Sigmoid colon (tissue), 6 donors: ENCODE measurements at regions not wholly inside any gene's neighbourhood (a gene's known extent, or its start where the extent isn't known, plus 50 kb on each side); places are given as distances from the start of the nearest gene placed in this dataset.
A peak's percentile ranks its signal among the peaks of the same experiment; 100 is the strongest.

ENCODE experiments used
- DNase-seq: peaks from one replicate; pipeline ENCODE4 v3.0.0-alpha.2; 2019
- H3K27ac ChIP-seq, 4 donors: fragments of 200-600 bp; sonication (generic); one replicate each; pipeline ENCODE4 v1.5.1; 2016 to 2019; ENCODE audit warnings: mild to moderate bottlenecking in 1 of 4
- H3K27me3 ChIP-seq, 3 donors: fragments of 200-600 bp; sonication (generic); one replicate each; pipeline ENCODE4 v1.5.1; 2019; ENCODE audit warnings: mild to moderate bottlenecking in 1 of 3
- H3K36me3 ChIP-seq, 4 donors: fragments of 200-600 bp; sonication (generic); one replicate each; pipeline ENCODE4 v1.5.1; 2016 to 2019
- H3K4me1 ChIP-seq, 4 donors: fragments of 200-600 bp; sonication (generic); one replicate each; pipeline ENCODE4 v1.5.1; 2017 to 2019
- H3K4me3 ChIP-seq, 4 donors: fragments of 200-600 bp; sonication (generic); one replicate each; pipeline ENCODE4 v1.5.1; 2017 to 2019; ENCODE audit warnings: mild to moderate bottlenecking in 2 of 4, moderate library complexity in 1 of 4
- H3K9me3 ChIP-seq, 4 donors: fragments of 200-600 bp in 3 of 4; sonication (generic) in 3 of 4; one replicate each; pipeline versions ENCODE4 v1.5.1 to v1.6.1; 2013 to 2019
- CTCF ChIP-seq, 4 experiments: fragments of 450-650 bp in 3 of 4; fragments of 200-600 bp in 1 of 4; IDR thresholded peaks; one replicate each; pipeline ENCODE4 v1.5.1; 2016 to 2019; ENCODE audit warnings: antibody characterized with exemption in 4 of 4, mild to moderate bottlenecking in 3 of 4, moderate library complexity in 2 of 4
- EP300 ChIP-seq, 4 donors: sonication (generic); formaldehyde crosslinking; IDR thresholded peaks; one replicate each; pipeline ENCODE4 v1.6.1; 2017; ENCODE audit warnings: antibody characterized with exemption in 4 of 4
- POLR2A ChIP-seq, 2 donors: fragments of 450-650 bp; IDR thresholded peaks; one replicate each; pipeline ENCODE4 v1.6.1; 2016; ENCODE audit warnings: antibody characterized with exemption in 2 of 2, mild to moderate bottlenecking in 2 of 2, moderate library complexity in 2 of 2
- POLR2AphosphoS5 ChIP-seq, 4 donors: sonication (generic); formaldehyde crosslinking; IDR thresholded peaks; one replicate each; pipeline ENCODE4 v1.6.1; 2017; ENCODE audit warnings: antibody characterized with exemption in 4 of 4
- WGBS, 2 donors: extraction: QIAGEN DNeasy Blood & Tissue Kit; methylation state at CpG; one replicate each; pipeline ENCODE4 v1.1.7; 2013; 5-methylcytosine and 5-hydroxymethylcytosine counted together
- intact Hi-C: fragments of 100-400 bp; cut with DNase I; formaldehyde crosslinking; loops from one replicate; pipeline ENCODE4 v1.15.1; 2023
- donor health status: healthy with polysubstance abuse.
- donor health status: healthy.

DNA sequence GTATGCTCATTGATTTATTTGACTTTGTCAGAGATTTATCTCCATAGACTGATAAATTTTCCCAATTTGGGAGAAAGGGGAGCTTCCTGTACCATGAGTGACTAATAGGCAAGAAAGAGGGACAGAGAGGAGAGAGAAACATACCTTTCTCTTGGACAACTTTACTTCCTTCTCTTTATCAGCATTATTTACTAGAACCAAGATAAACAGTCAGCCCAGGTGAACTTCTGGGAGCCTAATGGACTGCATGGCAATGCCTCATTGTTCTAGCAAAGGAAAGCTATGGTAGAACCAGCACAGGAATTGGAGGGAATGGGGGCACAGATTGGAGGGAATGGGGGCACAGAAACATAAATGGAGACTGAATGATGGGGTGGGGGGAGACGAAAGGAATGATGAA, 63.4 kb upstream of the STXBP6 start:
- Histone ChIP-seq H3K36me3 (no peaks in the 10 kb centered on the region), H3K27me3 (no peaks in the 10 kb centered on the region), H3K4me3 (no peak overlapping the region), H3K9me3 (no peaks in the 10 kb centered on the region), H3K4me1 (peaks cover 0 to 25% (median 8%) of the 10 kb centered on the region in 4 donors), H3K27ac (no peak overlapping the region)
- intact Hi-C loops = no loop called here
- no peak for DNase-seq
- 81 to 94% methylated on average over 1 of the region's 1 CpG for WGBS, 2 donors
- TF ChIP-seq POLR2A (IDR thresholded peaks at IDR 0.05) (no peak), POLR2AphosphoS5 (IDR thresholded peaks at IDR 0.05) (no peak), CTCF (IDR thresholded peaks at IDR 0.05) (no peak), EP300 (IDR thresholded peaks at IDR 0.05) (no peak)

DNA sequence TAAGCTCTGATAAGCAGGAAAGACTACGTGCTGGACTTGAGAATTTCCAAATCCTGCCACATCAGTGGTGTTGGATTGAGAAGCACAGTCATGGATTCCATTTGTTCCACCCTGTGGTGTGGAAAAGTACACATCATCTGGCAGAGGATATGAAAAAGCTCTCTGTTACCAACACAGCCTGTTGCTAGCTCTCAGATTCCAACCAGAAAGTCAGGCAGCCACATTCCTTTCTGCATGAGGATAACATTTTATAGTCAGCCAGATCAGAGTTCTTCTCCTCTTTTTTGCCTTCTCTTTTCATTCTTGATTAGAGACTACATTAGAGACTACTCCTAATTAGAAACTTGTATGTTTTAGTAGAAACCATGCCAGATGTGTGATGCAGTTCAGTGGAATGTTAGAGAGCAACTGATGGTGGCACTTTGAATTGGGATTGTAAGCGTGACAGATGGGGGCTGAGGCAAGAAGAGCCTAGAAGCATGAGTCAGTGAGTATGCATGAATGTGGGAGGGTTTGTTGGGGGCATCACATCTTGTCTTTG, 61.2 kb upstream of the STXBP6 start:
- TF ChIP-seq POLR2AphosphoS5 (IDR thresholded peaks at IDR 0.05) = peak in 2 of 4 donors; percentile 22 to 57
- TF ChIP-seq POLR2A (IDR thresholded peaks at IDR 0.05) = no peak
- no peak for TF ChIP-seq EP300 (IDR thresholded peaks at IDR 0.05)
- TF ChIP-seq CTCF (IDR thresholded peaks at IDR 0.05) = no peak
- intact Hi-C loops = no loop called here
- H3K4me1 ChIP-seq = peaks cover 0 to 25% (median 8%) of the 10 kb centered on the region in 4 donors
- H3K9me3 ChIP-seq = no peaks in the 10 kb centered on the region
- H3K36me3 ChIP-seq = no peaks in the 10 kb centered on the region
- no peak overlapping the region for H3K4me3 ChIP-seq
- no peaks in the 10 kb centered on the region for H3K27me3 ChIP-seq
- no peak for DNase-seq
- H3K27ac ChIP-seq = peak overlapping the region; percentile 16 to 74 (median 47)
- WGBS, 2 donors = 64 to 66% methylated on average over 2 of the region's 2 CpGs

- 61 to 89% methylated on average over 2 of the region's 2 CpGs for WGBS, 2 donors
- DNase-seq = no peak
- intact Hi-C loops = no loop called here
- Histone ChIP-seq H3K27me3 (no peaks in the 10 kb centered on the region), H3K4me1 (peaks cover 0 to 25% (median 8%) of the 10 kb centered on the region in 4 donors), H3K27ac (peak overlapping the region; percentile 12 to 74 (median 47)), H3K9me3 (no peaks in the 10 kb centered on the region), H3K4me3 (no peak overlapping the region), H3K36me3 (no peaks in the 10 kb centered on the region)
- TF ChIP-seq EP300 (IDR thresholded peaks at IDR 0.05) = no peak
- no peak for TF ChIP-seq POLR2A (IDR thresholded peaks at IDR 0.05)
- no peak for TF ChIP-seq POLR2AphosphoS5 (IDR thresholded peaks at IDR 0.05)
These were observed 60.2 kb upstream of the STXBP6 start for GRCh38 chr14:25110106-25110505.

GRCh38 chr14:25108959-25109358, 59.0 kb upstream of the STXBP6 start:
- Histone ChIP-seq H3K36me3 (no peaks in the 10 kb centered on the region), H3K4me1 (peaks cover 0 to 25% (median 8%) of the 10 kb centered on the region in 4 donors), H3K9me3 (no peaks in the 10 kb centered on the region), H3K27ac (peak overlapping the region in 1 of 4 donors; percentile 74), H3K4me3 (no peak overlapping the region), H3K27me3 (no peaks in the 10 kb centered on the region)
- no peak for DNase-seq
- intact Hi-C loops = no loop called here
- TF ChIP-seq POLR2AphosphoS5 (IDR thresholded peaks at IDR 0.05) = no peak
- no peak for TF ChIP-seq EP300 (IDR thresholded peaks at IDR 0.05)
- no peak for TF ChIP-seq POLR2A (IDR thresholded peaks at IDR 0.05)
- no peak for TF ChIP-seq CTCF (IDR thresholded peaks at IDR 0.05)
- WGBS, 2 donors = 18 to 69% methylated on average over 2 of the region's 2 CpGs

DNA sequence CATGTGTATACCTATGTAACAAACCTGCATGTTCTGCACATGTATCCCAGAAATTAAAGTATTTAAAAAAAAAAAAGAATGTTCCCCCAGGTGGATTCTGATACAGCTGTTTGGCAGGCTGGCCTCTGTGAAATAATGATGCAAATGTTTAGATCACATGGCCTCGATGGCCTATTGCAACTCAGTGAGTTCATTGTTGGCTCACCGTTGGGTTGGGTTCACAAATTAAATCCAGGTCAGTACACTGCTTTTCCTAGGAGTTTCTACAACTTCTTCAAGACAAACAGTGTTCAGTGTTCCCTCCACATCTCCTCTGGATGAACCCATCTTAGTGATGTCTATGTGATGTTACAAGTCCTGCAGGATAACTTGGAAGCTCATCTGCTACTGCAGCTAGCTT, 58.3 kb upstream of the STXBP6 start:
- H3K4me1 ChIP-seq = peaks cover 0 to 25% (median 8%) of the 10 kb centered on the region in 4 donors
- no peaks in the 10 kb centered on the region for H3K9me3 ChIP-seq
- intact Hi-C loops = no loop called here
- no peak overlapping the region for H3K27ac ChIP-seq
- no peak for DNase-seq
- H3K27me3 ChIP-seq = no peaks in the 10 kb centered on the region
- H3K4me3 ChIP-seq = no peak overlapping the region
- WGBS, 2 donors = 89 to 93% methylated on average over 2 of the region's 2 CpGs
- H3K36me3 ChIP-seq = no peaks in the 10 kb centered on the region
- no peak for TF ChIP-seq EP300 (IDR thresholded peaks at IDR 0.05)
- no peak for TF ChIP-seq POLR2AphosphoS5 (IDR thresholded peaks at IDR 0.05)
- no peak for TF ChIP-seq POLR2A (IDR thresholded peaks at IDR 0.05)
- no peak for TF ChIP-seq CTCF (IDR thresholded peaks at IDR 0.05)
